H1 (cell line): ENCODE measurements at regions not wholly inside any gene's neighbourhood (a gene's known extent, or its start where the extent isn't known, plus 50 kb on each side); places are given as distances from the start of the nearest gene placed in this dataset.

Source experiments
- CTCF ChIP-seq, 3 experiments: IDR thresholded peaks; 1 replicate in 2 of 3; 2 replicates in 1 of 3; pipeline versions ENCODE4 v1.5.1 to v1.6.1; 2011; ENCODE audit warnings: low read length in 3 of 3, mild to moderate bottlenecking in 3 of 3, inconsistent platforms in 2 of 3, low read depth in 1 of 3, moderate library complexity in 1 of 3; ENCODE audit not compliant: insufficient read depth in 1 of 3; ENCODE audit errors: control extremely low read depth in 1 of 3
- TAF1 ChIP-seq: IDR thresholded peaks from 2 replicates; pipeline ENCODE4 v1.6.1; 2011; ENCODE audit warnings: mild to moderate bottlenecking, low read depth, low read length
- TEAD4 ChIP-seq: IDR thresholded peaks from 2 replicates; pipeline ENCODE4 v1.6.1; 2012; ENCODE audit warnings: low read depth, low read length, inconsistent platforms, mixed read lengths

DNA sequence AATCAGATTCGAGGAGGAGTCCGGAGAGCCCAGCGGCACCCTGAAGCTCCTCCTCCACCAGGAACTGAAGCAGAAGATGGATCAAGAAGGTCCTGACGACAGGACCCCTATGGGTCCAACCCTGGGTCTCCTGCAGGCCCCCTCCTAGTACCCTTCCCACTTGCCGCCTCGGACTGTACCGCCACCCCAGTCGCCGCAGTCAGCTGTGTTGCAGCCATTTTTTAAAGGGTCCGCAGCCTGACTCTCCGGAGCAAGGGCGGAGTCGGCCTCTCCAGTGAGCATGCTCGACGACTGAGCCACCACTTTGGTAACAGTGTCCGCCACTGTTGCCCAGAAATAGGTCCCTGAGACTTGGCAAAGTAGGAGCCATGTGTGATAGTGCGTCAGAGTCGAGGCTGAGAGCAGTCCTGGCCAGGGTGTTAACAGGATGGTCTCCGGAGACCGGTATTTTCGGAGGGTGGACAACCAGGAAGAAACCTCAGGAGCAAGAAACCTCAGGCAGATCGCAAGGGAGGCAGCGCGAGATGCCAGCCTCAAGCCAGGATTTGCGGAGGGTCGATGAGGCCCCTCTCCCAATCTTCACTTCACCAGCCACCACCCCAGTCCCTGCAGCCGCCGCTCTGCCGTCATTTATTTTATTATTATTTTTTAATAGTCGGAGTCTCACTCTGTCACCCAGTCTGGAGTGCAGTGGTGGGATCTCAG is 294.6 kb upstream of the ZNF337 start:
- no peak for TF ChIP-seq CTCF (IDR thresholded peaks at IDR 0.05; ENCODE audit: control extremely low read depth in 1 of 3, insufficient read depth in 1 of 3, low read depth in 1 of 3, low read length in 3 of 3)
- no peak for TF ChIP-seq TAF1
- no peak for TF ChIP-seq TEAD4
